ENCODE measurements at regions not wholly inside any gene's neighbourhood (a gene's known extent, or its start where the extent isn't known, plus 50 kb on each side); places are given as distances from the start of the nearest gene placed in this dataset.
"Not testable (repeated sequence)": the region's sequence is repeated elsewhere in the genome, so short reads cannot be mapped to it uniquely, and the experiment has no call there.

DNA sequence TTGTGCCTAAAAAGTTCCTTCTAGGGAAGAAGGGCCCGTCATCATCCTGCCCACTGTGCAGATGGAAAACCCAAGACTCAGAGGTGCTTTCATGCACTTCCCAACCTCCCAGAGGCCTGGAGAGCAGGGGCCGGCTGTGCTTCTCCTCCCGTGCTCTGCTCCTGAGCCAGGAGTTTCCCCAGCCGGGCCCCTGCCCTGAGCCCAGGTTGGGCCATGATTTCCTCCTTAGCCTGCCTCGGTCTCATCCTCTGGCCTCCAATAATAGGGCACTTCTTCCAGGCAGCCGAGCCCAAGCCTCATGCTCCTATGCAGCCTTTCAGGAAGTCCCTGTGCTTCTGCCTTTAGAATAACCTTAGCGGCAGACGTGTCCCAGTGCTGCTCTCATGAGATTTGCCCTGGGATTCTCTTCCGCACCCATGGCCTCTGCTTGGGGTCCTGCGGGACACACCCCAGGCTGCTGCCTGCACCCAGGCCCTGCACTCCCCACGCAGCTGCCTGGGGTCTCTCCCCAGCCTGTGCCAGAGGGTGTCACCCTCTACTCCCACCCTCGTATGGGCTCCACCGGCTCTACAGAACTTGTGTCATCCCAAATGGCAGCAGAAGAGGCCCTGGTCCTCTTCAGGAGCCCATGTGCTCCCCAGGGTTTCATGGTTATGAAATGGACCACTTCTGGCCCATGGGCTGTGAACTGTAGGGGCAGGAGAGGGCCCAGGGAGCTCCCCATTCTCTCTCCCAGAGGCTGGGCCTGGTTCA lies 359.3 kb downstream of the ADGRD1 start:
- TF ChIP-seq GATA1 (IDR thresholded peaks at IDR 0.05; ENCODE audit: low read depth, low read length): no peak
- no peak for TF ChIP-seq POLR2A (IDR thresholded peaks at IDR 0.05; ENCODE audit: low read length)
- DNase-seq: no peak

DNA sequence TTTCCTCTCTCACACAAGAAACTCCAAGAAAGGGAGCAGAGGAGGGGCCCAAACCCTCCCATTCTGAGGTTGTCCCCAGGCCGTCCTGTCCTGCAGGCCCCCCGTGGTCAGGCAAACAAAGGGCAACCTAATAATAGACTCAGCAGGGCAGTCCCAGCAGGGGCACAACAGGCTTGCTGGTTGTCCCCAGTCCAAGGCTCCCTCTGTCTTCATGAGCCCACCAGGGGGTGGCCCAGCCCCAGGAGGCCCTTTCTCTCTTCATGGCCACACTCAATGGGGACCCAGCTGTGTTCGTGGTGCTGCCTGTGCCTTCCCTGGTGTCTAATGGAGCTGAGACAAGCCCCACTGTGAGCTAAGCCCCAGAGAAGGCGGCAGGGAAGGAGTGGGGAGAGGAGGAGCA lies 359.9 kb downstream of the ADGRD1 start:
- DNase-seq: no peak
- TF ChIP-seq GATA1 (IDR thresholded peaks at IDR 0.05; ENCODE audit: low read depth, low read length): no peak
- no peak for TF ChIP-seq POLR2A (IDR thresholded peaks at IDR 0.05; ENCODE audit: low read length)

DNA sequence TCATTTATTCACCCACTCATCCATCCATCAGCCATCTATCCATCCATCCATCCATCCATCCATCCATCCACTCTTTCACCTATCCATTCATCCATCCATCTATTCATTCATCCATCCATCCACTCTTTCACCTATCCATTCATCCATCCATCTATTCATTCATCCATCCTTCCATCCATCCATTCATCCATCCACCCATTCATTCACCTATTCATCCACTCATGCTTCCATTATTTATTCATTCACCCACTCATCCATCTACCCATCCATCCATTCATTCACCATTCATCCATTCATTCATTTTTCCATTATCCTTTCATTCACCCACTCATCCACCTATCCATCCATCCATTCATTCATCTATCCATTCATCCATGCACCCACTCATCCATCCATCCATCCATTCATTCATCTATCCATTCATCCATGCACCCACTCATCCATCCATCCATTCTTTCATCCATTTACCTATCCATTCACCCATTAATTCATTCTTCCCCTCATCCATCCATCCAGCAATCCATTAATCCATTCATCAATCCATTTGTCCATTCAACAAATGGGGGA lies 360.9 kb downstream of the ADGRD1 start:
- DNase-seq: no peak
- TF ChIP-seq POLR2A (IDR thresholded peaks at IDR 0.05; ENCODE audit: low read length): no peak
- TF ChIP-seq GATA1 (IDR thresholded peaks at IDR 0.05; ENCODE audit: low read depth, low read length): no peak

DNA sequence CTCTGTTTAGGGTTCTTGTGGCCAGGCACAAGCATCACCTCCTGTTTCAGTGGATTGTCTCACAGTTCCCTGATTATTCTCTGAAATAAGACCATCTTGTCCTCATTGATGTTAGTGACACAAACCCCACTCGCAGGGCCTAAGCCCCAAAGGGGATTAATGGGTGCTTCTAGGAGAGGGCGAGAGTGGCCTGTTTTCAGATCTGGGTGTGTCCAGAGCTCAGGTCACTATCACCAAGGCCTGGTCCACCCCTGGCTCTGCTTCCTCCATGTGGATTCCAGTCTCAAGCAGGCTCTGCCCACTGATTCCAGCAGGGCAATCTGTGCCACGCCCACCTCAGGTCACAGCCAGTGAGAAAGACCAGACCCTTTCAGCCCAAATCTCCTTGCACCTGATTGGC lies 361.9 kb downstream of the ADGRD1 start:
- TF ChIP-seq GATA1 (IDR thresholded peaks at IDR 0.05; ENCODE audit: low read depth, low read length): no peak
- TF ChIP-seq POLR2A (IDR thresholded peaks at IDR 0.05; ENCODE audit: low read length): no peak
- DNase-seq: no peak

GRCh38 chr12:131316388-131316787 lies 362.7 kb downstream of the ADGRD1 start:
- TF ChIP-seq POLR2A (IDR thresholded peaks at IDR 0.05; ENCODE audit: low read length) (no peak), GATA1 (IDR thresholded peaks at IDR 0.05; ENCODE audit: low read depth, low read length) (no peak)
- no peak for DNase-seq

GRCh38 chr12:131318045-131318685 lies 364.5 kb downstream of the ADGRD1 start:
- no peak for DNase-seq
- TF ChIP-seq POLR2A (IDR thresholded peaks at IDR 0.05; ENCODE audit: low read length): no peak
- TF ChIP-seq GATA1 (IDR thresholded peaks at IDR 0.05; ENCODE audit: low read depth, low read length): no peak

- DNase-seq: no peak
- TF ChIP-seq GATA1 (IDR thresholded peaks at IDR 0.05; ENCODE audit: low read depth, low read length) (no peak), POLR2A (IDR thresholded peaks at IDR 0.05; ENCODE audit: low read length) (no peak)
These were observed 368.3 kb downstream of the ADGRD1 start for GRCh38 chr12:131321988-131322387.

- DNase-seq: not testable (repeated sequence)
These were observed 368.8 kb downstream of the ADGRD1 start for GRCh38 chr12:131322460-131322859.

DNA sequence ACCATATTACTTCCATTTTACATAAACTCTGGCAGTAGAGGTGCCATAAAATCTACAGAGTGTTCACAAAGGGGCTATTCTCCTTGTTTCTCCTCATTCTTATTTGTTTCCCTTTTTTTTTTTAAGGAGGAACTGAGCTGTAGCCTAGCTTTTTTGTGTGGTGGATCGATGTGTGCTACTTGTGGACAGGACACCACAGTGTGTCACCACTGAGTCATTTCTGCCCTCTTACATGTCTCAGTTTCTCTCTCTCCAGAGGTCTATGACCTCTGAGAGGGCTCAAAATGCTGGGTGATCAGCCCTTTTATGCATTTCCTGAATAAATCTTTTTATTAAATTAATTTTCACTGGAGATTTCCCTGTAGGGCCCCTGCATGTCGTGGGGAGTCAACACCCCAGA lies 370.2 kb downstream of the ADGRD1 start:
- no peak for DNase-seq
- no peak for TF ChIP-seq GATA1 (IDR thresholded peaks at IDR 0.05; ENCODE audit: low read depth, low read length)

DNA sequence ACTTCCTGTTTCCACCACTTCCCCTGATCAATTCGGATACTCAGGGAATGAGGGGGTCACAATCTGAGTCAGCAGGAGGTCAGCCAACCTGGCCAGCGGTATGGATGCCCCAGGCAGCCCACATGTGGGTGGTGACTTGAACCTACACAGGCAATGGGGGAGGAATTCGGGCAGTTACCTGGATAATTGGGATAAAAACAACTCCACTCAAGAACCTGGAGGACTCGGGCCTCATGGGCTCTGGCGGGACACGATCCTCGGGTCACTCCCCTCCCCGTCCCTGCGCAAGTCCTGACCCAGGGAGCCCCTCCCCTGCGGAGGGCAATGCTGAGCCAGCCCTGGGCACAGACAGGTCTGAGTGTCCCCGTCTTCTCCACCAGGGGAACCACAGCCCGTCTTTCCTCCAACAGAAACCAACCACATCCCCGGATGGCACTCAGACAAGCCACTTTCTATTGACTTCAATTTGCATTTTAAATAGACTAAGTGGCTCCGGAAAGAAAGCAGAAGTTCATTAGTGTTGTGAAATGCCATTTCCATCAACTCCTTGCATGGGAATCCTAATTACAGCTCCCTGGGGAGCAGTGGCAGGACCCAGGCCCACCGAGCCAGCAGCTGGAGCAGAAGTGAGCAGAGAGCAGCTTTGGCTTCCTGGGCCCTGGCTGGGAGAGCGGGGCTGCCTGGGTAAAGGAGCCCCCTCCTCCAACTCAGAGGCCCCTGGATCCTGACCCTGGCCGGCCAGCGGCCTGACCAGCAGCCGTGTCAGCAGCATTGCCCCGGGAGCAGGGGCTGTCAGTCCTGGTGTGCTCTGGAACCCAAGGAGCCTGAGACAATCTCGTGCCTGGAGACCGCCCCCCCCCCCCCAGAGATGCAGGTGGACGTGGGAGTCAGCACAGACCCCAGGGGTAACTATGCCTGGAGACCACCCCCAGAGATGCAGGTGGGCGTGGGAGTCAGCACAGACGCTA lies 374.1 kb downstream of the ADGRD1 start:
- TF ChIP-seq POLR2A (IDR thresholded peaks at IDR 0.05; ENCODE audit: low read length) (no peak), GATA1 (IDR thresholded peaks at IDR 0.05; ENCODE audit: low read depth, low read length) (no peak)
- DNase-seq: no peak

- not testable (repeated sequence) for DNase-seq
These were observed 375.4 kb downstream of the ADGRD1 start for GRCh38 chr12:131328861-131329845.

DNA sequence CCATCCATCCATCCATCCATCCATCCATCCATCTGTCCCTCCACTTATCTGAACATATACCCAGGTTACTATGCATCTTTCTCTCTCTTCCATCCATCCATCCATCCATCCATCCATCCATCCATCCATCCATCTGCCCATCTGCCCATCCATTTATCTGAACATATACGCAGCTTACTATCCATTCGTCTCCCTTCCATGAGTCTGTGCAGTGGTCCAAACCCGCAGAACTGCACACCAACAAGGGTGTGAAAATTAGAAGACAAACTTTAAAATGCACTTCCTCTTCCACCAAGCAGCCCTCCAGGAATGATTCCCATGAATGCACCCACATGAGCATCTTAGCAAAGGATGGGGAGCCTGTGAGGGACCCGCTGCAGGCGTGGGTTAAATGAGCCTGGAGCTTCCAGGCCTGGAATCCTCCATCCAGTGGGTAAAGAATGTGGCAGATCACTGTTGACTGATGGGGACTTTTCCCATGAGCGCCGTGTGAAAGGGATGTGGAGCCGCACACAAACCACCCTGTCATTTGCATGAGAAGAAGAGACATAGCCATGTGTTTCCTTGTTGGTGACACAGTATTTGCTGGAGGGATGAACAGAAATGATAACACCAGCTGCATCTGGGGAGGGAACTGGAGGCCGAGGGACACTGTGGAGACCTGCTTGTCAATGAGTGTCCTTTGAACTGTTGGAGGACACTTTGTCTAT lies 376.6 kb downstream of the ADGRD1 start:
- TF ChIP-seq GATA1 (IDR thresholded peaks at IDR 0.05; ENCODE audit: low read depth, low read length) (no peak), POLR2A (IDR thresholded peaks at IDR 0.05; ENCODE audit: low read length) (no peak)
- DNase-seq: no peak
